ENCODE measurements at regions not wholly inside any gene's neighbourhood (a gene's known extent, or its start where the extent isn't known, plus 50 kb on each side); places are given as distances from the start of the nearest gene placed in this dataset.

DNA sequence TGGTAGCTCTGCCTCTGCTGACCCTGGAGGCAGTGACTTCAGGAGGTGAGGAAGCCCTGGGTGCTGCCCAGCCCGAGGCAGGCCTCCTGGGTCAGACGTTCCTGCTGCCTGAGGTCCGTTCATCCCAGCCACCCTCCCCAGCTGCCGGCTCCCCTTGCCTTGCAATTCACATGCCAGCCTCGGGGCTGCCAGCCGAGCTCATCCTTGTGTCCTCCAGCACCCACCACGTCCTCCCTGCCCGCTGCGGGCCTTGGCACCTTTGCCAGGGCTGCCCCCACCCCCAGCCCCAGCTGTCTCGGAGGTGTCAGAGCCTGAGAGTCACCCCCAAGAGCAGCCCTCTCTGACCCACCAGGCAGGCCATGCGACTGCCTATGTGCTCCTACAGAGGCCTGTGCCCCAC lies 162.1 kb upstream of the RNF32 start:
- ATAC-seq (no peak), DNase-seq (ENCODE audit: low read depth, low spot score) (no peak)
- CTCF ChIA-PET, result no interaction called here
- no peaks in the 10 kb centered on the region for H3K36me3 ChIP-seq (ENCODE audit: control insufficient read depth, insufficient read depth, low read length)
- intact Hi-C loops (cut with micrococcal nuclease; ENCODE audit: unreplicated experiment), result no loop called here
- in situ Hi-C loops (cut with HindIII; ENCODE audit: low pct_unique_long_range_greater_than_20kb, low sequenced_read_pairs), result no loop called here
- no peaks in the 10 kb centered on the region for H3K9me3 ChIP-seq (ENCODE audit: control insufficient read depth, insufficient read depth, low read depth, low read length)
- H3K27me3 ChIP-seq (ENCODE audit: control insufficient read depth, insufficient read depth, low read length), result no peaks in the 10 kb centered on the region; the same call in none of the 2 replicates
- H3K4me3 ChIP-seq (ENCODE audit: low read depth in 2 of 2, low read length in 2 of 2), result no peak overlapping the region
- TF ChIP-seq REST (IDR thresholded peaks at IDR 0.05; ENCODE audit: insufficient read depth in 1 of 2, low read depth in 2 of 2, low read length in 1 of 2) (no peak), TCF7L2 (IDR thresholded peaks at IDR 0.05; ENCODE audit: low read depth, low read length) (no peak), POLR2AphosphoS5 (IDR thresholded peaks at IDR 0.05; ENCODE audit: low read depth, low read length) (no peak), CTCF (IDR thresholded peaks at IDR 0.05) (no peak), SIN3A (IDR thresholded peaks at IDR 0.05; ENCODE audit: borderline replicate concordance, insufficient read depth, low read depth, low read length) (no peak)
- POLR2A ChIA-PET, result no interaction called here
- BruUV-seq (replicated peaks), result no TSS peak
- no peak overlapping the region for H3K27ac ChIP-seq (ENCODE audit: low read length)
- no peaks in the 10 kb centered on the region; the same call in none of the 2 replicates for H3K4me1 ChIP-seq (ENCODE audit: control insufficient read depth, insufficient read depth, low read length)

DNA sequence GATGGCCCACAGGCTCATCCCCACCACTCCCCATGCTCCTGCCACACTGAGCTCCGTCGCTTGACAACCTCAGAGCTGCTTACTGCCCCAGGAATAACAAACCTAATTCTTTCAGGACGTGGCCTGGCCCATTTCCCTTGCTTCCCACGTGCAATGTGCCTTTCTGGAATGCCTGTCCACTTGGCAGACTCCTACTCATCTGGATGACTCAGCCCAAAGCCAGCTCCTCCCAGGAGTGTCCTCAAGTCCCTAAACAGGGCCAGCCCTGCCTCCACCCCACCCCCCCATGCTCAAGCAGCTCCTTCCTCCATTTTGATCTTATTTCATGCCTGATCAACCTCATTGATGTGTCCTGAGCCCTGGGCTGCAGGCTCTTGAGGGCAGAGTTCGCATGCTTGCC lies 164.9 kb upstream of the RNF32 start:
- in situ Hi-C loops (cut with HindIII; ENCODE audit: low pct_unique_long_range_greater_than_20kb, low sequenced_read_pairs) (no loop called here), intact Hi-C loops (cut with micrococcal nuclease; ENCODE audit: unreplicated experiment) (no loop called here)
- Histone ChIP-seq H3K4me1 (ENCODE audit: control insufficient read depth, insufficient read depth, low read length) (no peaks in the 10 kb centered on the region; the same call in 1 of the 2 replicates), H3K4me3 (ENCODE audit: low read depth in 2 of 2, low read length in 2 of 2) (no peak overlapping the region), H3K36me3 (ENCODE audit: control insufficient read depth, insufficient read depth, low read length) (no peaks in the 10 kb centered on the region), H3K27me3 (ENCODE audit: control insufficient read depth, insufficient read depth, low read length) (no peaks in the 10 kb centered on the region; the same call in 1 of the 2 replicates), H3K9me3 (ENCODE audit: control insufficient read depth, insufficient read depth, low read depth, low read length) (no peaks in the 10 kb centered on the region), H3K27ac (ENCODE audit: low read length) (no peak overlapping the region)
- ChIA-PET POLR2A (interaction anchor here (0.7 kb wide), 1 partner anchor 286 kb away, joined by 3 read pairs; no protein-coding TSS in a partner anchor), CTCF (no interaction called here)
- ATAC-seq, result no peak
- TF ChIP-seq POLR2AphosphoS5 (IDR thresholded peaks at IDR 0.05; ENCODE audit: low read depth, low read length), result no peak
- TF ChIP-seq CTCF (IDR thresholded peaks at IDR 0.05), result no peak
- no peak for TF ChIP-seq REST (IDR thresholded peaks at IDR 0.05; ENCODE audit: insufficient read depth in 1 of 2, low read depth in 2 of 2, low read length in 1 of 2)
- no peak for TF ChIP-seq SIN3A (IDR thresholded peaks at IDR 0.05; ENCODE audit: borderline replicate concordance, insufficient read depth, low read depth, low read length)
- TF ChIP-seq TCF7L2 (IDR thresholded peaks at IDR 0.05; ENCODE audit: low read depth, low read length), result no peak
- DNase-seq (ENCODE audit: low read depth, low spot score), result no peak
- BruUV-seq (replicated peaks), result no TSS peak

All from Panc1 (cell line).